Lung (tissue), 11 donors: ENCODE measurements at regions not wholly inside any gene's neighbourhood (a gene's known extent, or its start where the extent isn't known, plus 50 kb on each side); places are given as distances from the start of the nearest gene placed in this dataset.

Experiments
- ATAC-seq: fragments of 200-7000 bp; cut with Tn5 transposase; one replicate; pipeline ENCODE4 v1.9.1; 2020; ENCODE audit warnings: moderate number of reproducible peaks; ENCODE audit not compliant: insufficient read depth, low FRiP score
- DNase-seq, 3 donors: peaks; one replicate each; pipeline ENCODE4 v3.0.0-alpha.2; 2013 to 2017
- H3K27ac ChIP-seq, 2 donors: one replicate each; pipeline ENCODE4 v1.5.1; 2013; ENCODE audit warnings: mild to moderate bottlenecking in 2 of 2, moderate library complexity in 2 of 2, control low read depth in 1 of 2, inconsistent platforms in 1 of 2, low read depth in 1 of 2, low read length in 1 of 2
- H3K27me3 ChIP-seq, 3 donors: one replicate each; pipeline ENCODE4 v1.5.1; 2013; ENCODE audit warnings: low read length in 2 of 3; ENCODE audit not compliant: control insufficient read depth in 3 of 3, insufficient read depth in 3 of 3
- H3K36me3 ChIP-seq, 4 donors: one replicate each; pipeline ENCODE4 v1.5.1; 2013; ENCODE audit warnings: low read length in 4 of 4, mild to moderate bottlenecking in 1 of 4, moderate library complexity in 1 of 4; ENCODE audit not compliant: control insufficient read depth in 4 of 4, insufficient read depth in 4 of 4
- H3K4me1 ChIP-seq, 5 donors: one replicate each; pipeline ENCODE4 v1.5.1; 2013; ENCODE audit warnings: low read length in 5 of 5, mild to moderate bottlenecking in 2 of 5, moderate library complexity in 1 of 5; ENCODE audit not compliant: control insufficient read depth in 5 of 5, insufficient read depth in 5 of 5
- H3K4me3 ChIP-seq: one replicate; pipeline ENCODE4 v1.5.1; 2013; ENCODE audit warnings: mild to moderate bottlenecking, control low read depth, moderate library complexity
- H3K9ac ChIP-seq, 2 donors: one replicate each; pipeline ENCODE4 v1.5.1; 2013; ENCODE audit warnings: low read length in 2 of 2, control low read depth in 1 of 2; ENCODE audit not compliant: insufficient read depth in 1 of 2
- H3K9me3 ChIP-seq, 4 donors: one replicate each; pipeline ENCODE4 v1.5.1; 2013; ENCODE audit warnings: low read length in 3 of 4, mild to moderate bottlenecking in 1 of 4, moderate library complexity in 1 of 4; ENCODE audit not compliant: control insufficient read depth in 4 of 4, insufficient read depth in 3 of 4
- WGBS, 2 donors: extraction: QIAGEN DNeasy Blood & Tissue Kit; methylation state at CpG; one replicate each; pipeline ENCODE4 v1.1.7; 2013; 5-methylcytosine and 5-hydroxymethylcytosine counted together
- TF ChIP-seq, protein P1 (sequence below): IDR thresholded peaks from 2 replicates; pipeline ENCODE4 v1.5.1; 2012; ENCODE audit warnings: mild to moderate bottlenecking; ENCODE audit errors: control extremely low read depth, extremely low read depth
- donor health status: control.
- donor health status: control.
- donor health status: Bipolar disorder and iron deficiency.
- donor health status: healthy.
- donor health status: DM: yes; HTN: yes; CAD: no.

GRCh38 chr2:871926-872680 is 78.5 kb upstream of the SNTG2 start:
- DNase-seq (no peak), ATAC-seq (no peak)
- H3K4me1 ChIP-seq, result no peaks in the 10 kb centered on the region
- H3K27ac ChIP-seq, result no peak overlapping the region
- peaks cover 0 to 5% (median 0%) of the 10 kb centered on the region in 4 donors for H3K9me3 ChIP-seq
- no peak overlapping the region for H3K4me3 ChIP-seq
- TF ChIP-seq, protein P1, sequence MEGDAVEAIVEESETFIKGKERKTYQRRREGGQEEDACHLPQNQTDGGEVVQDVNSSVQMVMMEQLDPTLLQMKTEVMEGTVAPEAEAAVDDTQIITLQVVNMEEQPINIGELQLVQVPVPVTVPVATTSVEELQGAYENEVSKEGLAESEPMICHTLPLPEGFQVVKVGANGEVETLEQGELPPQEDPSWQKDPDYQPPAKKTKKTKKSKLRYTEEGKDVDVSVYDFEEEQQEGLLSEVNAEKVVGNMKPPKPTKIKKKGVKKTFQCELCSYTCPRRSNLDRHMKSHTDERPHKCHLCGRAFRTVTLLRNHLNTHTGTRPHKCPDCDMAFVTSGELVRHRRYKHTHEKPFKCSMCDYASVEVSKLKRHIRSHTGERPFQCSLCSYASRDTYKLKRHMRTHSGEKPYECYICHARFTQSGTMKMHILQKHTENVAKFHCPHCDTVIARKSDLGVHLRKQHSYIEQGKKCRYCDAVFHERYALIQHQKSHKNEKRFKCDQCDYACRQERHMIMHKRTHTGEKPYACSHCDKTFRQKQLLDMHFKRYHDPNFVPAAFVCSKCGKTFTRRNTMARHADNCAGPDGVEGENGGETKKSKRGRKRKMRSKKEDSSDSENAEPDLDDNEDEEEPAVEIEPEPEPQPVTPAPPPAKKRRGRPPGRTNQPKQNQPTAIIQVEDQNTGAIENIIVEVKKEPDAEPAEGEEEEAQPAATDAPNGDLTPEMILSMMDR, result no peak
- H3K9ac ChIP-seq, result no peak overlapping the region
- H3K27me3 ChIP-seq, result peaks cover 0 to 19% (median 13%) of the 10 kb centered on the region in 3 donors
- WGBS, 2 donors, result 74 to 82% methylated on average over 17 to 19 of the region's 19 CpGs
- H3K36me3 ChIP-seq, result no peaks in the 10 kb centered on the region

DNA sequence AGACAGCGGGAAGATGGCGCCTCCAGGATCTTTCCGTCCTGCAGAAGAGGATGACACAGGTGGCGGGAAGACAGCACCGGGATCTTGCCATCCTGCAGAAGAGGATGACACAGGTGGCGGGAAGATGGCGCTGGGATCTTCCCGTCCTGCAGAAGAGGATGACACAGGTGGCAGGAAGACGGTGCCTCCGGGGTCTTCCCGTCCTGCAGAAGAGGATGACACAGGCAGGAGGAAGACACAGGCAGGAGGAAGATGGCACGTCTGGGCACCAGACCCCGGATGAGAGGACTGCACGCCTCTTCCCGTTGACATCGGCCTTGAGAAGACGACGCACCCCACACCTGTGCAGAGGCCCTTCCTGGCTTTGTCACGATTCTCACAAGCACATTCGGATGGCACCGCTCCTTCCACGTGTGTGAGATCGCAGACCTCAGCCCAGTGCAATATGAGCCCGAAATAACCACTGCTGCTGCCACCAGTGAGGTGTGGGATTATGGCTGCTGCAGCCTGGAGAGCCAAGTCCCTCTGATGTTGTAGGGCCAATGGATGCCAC is 79.4 kb upstream of the SNTG2 start:
- DNase-seq (no peak), ATAC-seq (no peak)
- H3K4me3 ChIP-seq, result no peak overlapping the region
- H3K9ac ChIP-seq, result no peak overlapping the region
- H3K36me3 ChIP-seq, result no peaks in the 10 kb centered on the region
- H3K27ac ChIP-seq, result no peak overlapping the region
- no peaks in the 10 kb centered on the region for H3K4me1 ChIP-seq
- H3K9me3 ChIP-seq, result peaks cover 0 to 5% (median 0%) of the 10 kb centered on the region in 4 donors
- TF ChIP-seq, protein P1, result no peak
- peaks cover 0 to 20% (median 19%) of the 10 kb centered on the region in 3 donors for H3K27me3 ChIP-seq
- WGBS, 2 donors, result 87 to 90% methylated on average over 24 of the region's 24 CpGs

DNA sequence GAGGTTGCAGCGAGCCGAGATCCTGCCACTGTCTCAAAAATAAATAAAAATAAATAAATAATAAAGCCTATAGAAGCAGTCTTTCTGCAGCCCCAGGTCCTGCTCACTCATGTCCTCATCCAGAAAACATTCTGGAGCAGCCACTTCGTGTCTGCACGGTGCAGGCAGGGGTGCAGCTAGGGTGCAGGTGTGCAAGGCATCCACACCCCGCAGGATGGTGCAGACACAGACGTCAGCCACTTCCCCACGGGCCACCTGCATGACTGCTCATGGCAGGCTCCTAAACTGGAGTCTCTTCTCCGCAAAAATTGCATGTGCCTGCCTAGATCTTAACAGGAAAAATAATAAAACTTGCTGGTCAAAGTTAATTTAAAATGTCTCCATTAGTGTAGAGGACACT is 80.2 kb upstream of the SNTG2 start:
- DNase-seq, result no peak
- WGBS, 2 donors, result 82 to 84% methylated on average over 8 of the region's 8 CpGs
- no peaks in the 10 kb centered on the region for H3K4me1 ChIP-seq
- TF ChIP-seq, protein P1, result no peak
- ATAC-seq, result no peak
- no peak overlapping the region for H3K27ac ChIP-seq
- peaks cover 0 to 24% (median 20%) of the 10 kb centered on the region in 3 donors for H3K27me3 ChIP-seq
- peaks cover 0 to 5% (median 0%) of the 10 kb centered on the region in 4 donors for H3K9me3 ChIP-seq
- H3K4me3 ChIP-seq, result no peak overlapping the region
- H3K36me3 ChIP-seq, result no peaks in the 10 kb centered on the region
- no peak overlapping the region for H3K9ac ChIP-seq
